Fibroblast of lung (primary cell): ENCODE measurements at regions not wholly inside any gene's neighbourhood (a gene's known extent, or its start where the extent isn't known, plus 50 kb on each side); places are given as distances from the start of the nearest gene placed in this dataset.

Experiments used
- EZH2 ChIP-seq: IDR thresholded peaks from 2 replicates; pipeline ENCODE4 v1.5.1; 2012; ENCODE audit warnings: low read length, control low read depth, mild to moderate bottlenecking; ENCODE audit errors: missing control alignments
- TF ChIP-seq, protein P1 (sequence below), 2 donors: IDR thresholded peaks in 1 of 2; conservative IDR thresholded peaks in 1 of 2; 1 replicate in 1 of 2; 2 replicates in 1 of 2; pipeline ENCODE4 v1.5.1; 2011 to 2012; ENCODE audit warnings: low read length in 2 of 2, control low read depth in 1 of 2, inconsistent platforms in 1 of 2, low read depth in 1 of 2, mild to moderate bottlenecking in 1 of 2

DNA sequence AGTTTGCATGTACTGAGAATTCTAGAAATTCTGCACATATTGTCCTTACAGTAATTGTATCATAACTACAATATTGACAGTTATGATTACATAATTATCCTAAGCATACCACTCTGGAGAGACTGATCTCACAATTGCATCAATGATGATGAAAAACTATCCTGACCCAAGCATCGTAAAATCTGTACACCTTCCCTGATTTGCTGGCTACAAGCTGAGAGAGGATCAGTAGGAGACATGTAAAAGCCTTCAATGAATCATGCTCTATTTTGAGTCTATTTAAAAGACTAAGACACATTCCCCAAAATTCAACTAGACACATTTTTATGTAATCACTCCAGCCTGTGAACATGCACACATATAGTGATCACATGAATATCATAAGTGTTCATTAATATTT lies 1833.8 kb downstream of the EFNA5 start:
- TF ChIP-seq, protein P1, sequence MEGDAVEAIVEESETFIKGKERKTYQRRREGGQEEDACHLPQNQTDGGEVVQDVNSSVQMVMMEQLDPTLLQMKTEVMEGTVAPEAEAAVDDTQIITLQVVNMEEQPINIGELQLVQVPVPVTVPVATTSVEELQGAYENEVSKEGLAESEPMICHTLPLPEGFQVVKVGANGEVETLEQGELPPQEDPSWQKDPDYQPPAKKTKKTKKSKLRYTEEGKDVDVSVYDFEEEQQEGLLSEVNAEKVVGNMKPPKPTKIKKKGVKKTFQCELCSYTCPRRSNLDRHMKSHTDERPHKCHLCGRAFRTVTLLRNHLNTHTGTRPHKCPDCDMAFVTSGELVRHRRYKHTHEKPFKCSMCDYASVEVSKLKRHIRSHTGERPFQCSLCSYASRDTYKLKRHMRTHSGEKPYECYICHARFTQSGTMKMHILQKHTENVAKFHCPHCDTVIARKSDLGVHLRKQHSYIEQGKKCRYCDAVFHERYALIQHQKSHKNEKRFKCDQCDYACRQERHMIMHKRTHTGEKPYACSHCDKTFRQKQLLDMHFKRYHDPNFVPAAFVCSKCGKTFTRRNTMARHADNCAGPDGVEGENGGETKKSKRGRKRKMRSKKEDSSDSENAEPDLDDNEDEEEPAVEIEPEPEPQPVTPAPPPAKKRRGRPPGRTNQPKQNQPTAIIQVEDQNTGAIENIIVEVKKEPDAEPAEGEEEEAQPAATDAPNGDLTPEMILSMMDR (conservative IDR thresholded peaks at IDR 0.05 in 1 of 2, IDR thresholded peaks at IDR 0.05 in 1 of 2; ENCODE audit: low read depth in 1 of 2, low read length in 2 of 2) = no peak
- TF ChIP-seq EZH2 = no peak
